Thoracic aorta (tissue), 2 donors: ENCODE measurements at regions not wholly inside any gene's neighbourhood (a gene's known extent, or its start where the extent isn't known, plus 50 kb on each side); places are given as distances from the start of the nearest gene placed in this dataset.

Source experiments
- ATAC-seq: fragments of 150-250 bp; one replicate; pipeline ENCODE4 v1.8.0; 2017; ENCODE audit warnings: low read depth; ENCODE audit not compliant: insufficient number of reproducible peaks, low FRiP score
- DNase-seq: peaks from one replicate; pipeline ENCODE4 v3.0.0-alpha.2; 2020; ENCODE audit warnings: low spot score
- H3K27ac ChIP-seq, 2 donors: fragments of 200-600 bp; sonication (generic); 1 replicate in 1 of 2; 2 replicates in 1 of 2; pipeline ENCODE4 v1.5.1; 2016; ENCODE audit warnings: mild to moderate bottlenecking in 2 of 2, moderate library complexity in 2 of 2
- H3K27me3 ChIP-seq: fragments of 200-600 bp; sonication (generic); replicated peaks from 2 replicates; pipeline ENCODE4 v1.6.0; 2016; ENCODE audit warnings: mild to moderate bottlenecking; ENCODE audit not compliant: insufficient read depth
- H3K36me3 ChIP-seq: fragments of 200-600 bp; sonication (generic); one replicate; pipeline ENCODE4 v1.5.1; 2016
- H3K4me1 ChIP-seq, 2 donors: fragments of 200-600 bp; sonication (generic); 1 replicate in 1 of 2; 2 replicates in 1 of 2; pipeline versions ENCODE4 v1.5.1 to v1.6.0; 2016; ENCODE audit warnings: low read depth in 2 of 2, mild to moderate bottlenecking in 1 of 2; ENCODE audit not compliant: control insufficient read depth in 1 of 2
- H3K4me3 ChIP-seq: fragments of 200-600 bp; sonication (generic); 2 replicates; pipeline ENCODE4 v1.5.1; 2016; ENCODE audit warnings: mild to moderate bottlenecking
- H3K9me3 ChIP-seq: fragments of 200-600 bp; sonication (generic); 2 replicates; pipeline ENCODE4 v1.5.1; 2016
- CTCF ChIP-seq: fragments of 200-600 bp; sonication (generic); IDR thresholded peaks from one replicate; pipeline ENCODE4 v1.5.1; 2019; ENCODE audit warnings: antibody characterized with exemption

- Histone ChIP-seq H3K4me1 (peaks cover 0 to 12% of the 10 kb centered on the region in 2 donors), H3K27ac (no peak overlapping the region), H3K36me3 (no peaks in the 10 kb centered on the region), H3K27me3 (no peaks in the 10 kb centered on the region), H3K4me3 (no peak overlapping the region), H3K9me3 (no peaks in the 10 kb centered on the region)
- TF ChIP-seq CTCF, result no peak
- DNase-seq (no peak), ATAC-seq (no peak)
These were observed 56.2 kb upstream of the ARHGAP5 start for GRCh38 chr14:32020882-32021281.

- ATAC-seq, result no peak
- no peak for TF ChIP-seq CTCF
- no peak for DNase-seq
- peaks cover 0 to 12% of the 10 kb centered on the region in 2 donors for H3K4me1 ChIP-seq
- H3K9me3 ChIP-seq, result no peaks in the 10 kb centered on the region
- no peaks in the 10 kb centered on the region for H3K36me3 ChIP-seq
- no peaks in the 10 kb centered on the region for H3K27me3 ChIP-seq
- no peak overlapping the region for H3K27ac ChIP-seq
- no peak overlapping the region for H3K4me3 ChIP-seq
These were observed 55.8 kb upstream of the ARHGAP5 start for GRCh38 chr14:32021341-32021740.

- Histone ChIP-seq H3K4me1 (peaks cover 0 to 12% of the 10 kb centered on the region in 2 donors), H3K9me3 (no peaks in the 10 kb centered on the region), H3K36me3 (no peaks in the 10 kb centered on the region), H3K27me3 (no peaks in the 10 kb centered on the region), H3K4me3 (no peak overlapping the region), H3K27ac (no peak overlapping the region)
- no peak for DNase-seq
- TF ChIP-seq CTCF, result no peak
- no peak for ATAC-seq
These were observed 54.6 kb upstream of the ARHGAP5 start for GRCh38 chr14:32022525-32022924.

GRCh38 chr14:32022938-32023466 lies 54.1 kb upstream of the ARHGAP5 start:
- Histone ChIP-seq H3K4me3 (no peak overlapping the region), H3K27me3 (no peaks in the 10 kb centered on the region), H3K9me3 (no peaks in the 10 kb centered on the region), H3K4me1 (peaks cover 0 to 12% of the 10 kb centered on the region in 2 donors), H3K27ac (no peak overlapping the region), H3K36me3 (no peaks in the 10 kb centered on the region)
- no peak for DNase-seq
- no peak for ATAC-seq
- TF ChIP-seq CTCF, result no peak

GRCh38 chr14:32023540-32023939 lies 53.6 kb upstream of the ARHGAP5 start:
- Histone ChIP-seq H3K36me3 (no peaks in the 10 kb centered on the region), H3K27me3 (no peaks in the 10 kb centered on the region), H3K4me1 (peaks cover 0 to 12% of the 10 kb centered on the region in 2 donors), H3K4me3 (no peak overlapping the region), H3K9me3 (no peaks in the 10 kb centered on the region), H3K27ac (no peak overlapping the region)
- no peak for TF ChIP-seq CTCF
- DNase-seq (no peak), ATAC-seq (no peak)
